GM12892 (cell line): ENCODE measurements at regions not wholly inside any gene's neighbourhood (a gene's known extent, or its start where the extent isn't known, plus 50 kb on each side); places are given as distances from the start of the nearest gene placed in this dataset.

ENCODE experiments used
- DNase-seq: peaks from one replicate; pipeline ENCODE4 v3.0.0; 2011; ENCODE audit not compliant: insufficient read length
- FAIRE-seq: peaks from 2 replicates; lab custom pipeline; 2011; peaks lifted over from hg19 to GRCh38; lab: Jason Lieb, UNC
- POLR2A ChIP-seq: IDR thresholded peaks from 2 replicates; pipeline ENCODE4 v1.6.1; 2011; ENCODE audit warnings: low read depth, low read length, control low read depth
- POLR2AphosphoS5 ChIP-seq: IDR thresholded peaks from 2 replicates; pipeline ENCODE4 v1.6.1; 2011; ENCODE audit warnings: low read depth, low read length, control low read depth
- TAF1 ChIP-seq: IDR thresholded peaks from 2 replicates; pipeline ENCODE4 v1.6.1; 2011; ENCODE audit warnings: low read depth, mild to moderate bottlenecking, control low read depth, low read length, borderline replicate concordance

DNA sequence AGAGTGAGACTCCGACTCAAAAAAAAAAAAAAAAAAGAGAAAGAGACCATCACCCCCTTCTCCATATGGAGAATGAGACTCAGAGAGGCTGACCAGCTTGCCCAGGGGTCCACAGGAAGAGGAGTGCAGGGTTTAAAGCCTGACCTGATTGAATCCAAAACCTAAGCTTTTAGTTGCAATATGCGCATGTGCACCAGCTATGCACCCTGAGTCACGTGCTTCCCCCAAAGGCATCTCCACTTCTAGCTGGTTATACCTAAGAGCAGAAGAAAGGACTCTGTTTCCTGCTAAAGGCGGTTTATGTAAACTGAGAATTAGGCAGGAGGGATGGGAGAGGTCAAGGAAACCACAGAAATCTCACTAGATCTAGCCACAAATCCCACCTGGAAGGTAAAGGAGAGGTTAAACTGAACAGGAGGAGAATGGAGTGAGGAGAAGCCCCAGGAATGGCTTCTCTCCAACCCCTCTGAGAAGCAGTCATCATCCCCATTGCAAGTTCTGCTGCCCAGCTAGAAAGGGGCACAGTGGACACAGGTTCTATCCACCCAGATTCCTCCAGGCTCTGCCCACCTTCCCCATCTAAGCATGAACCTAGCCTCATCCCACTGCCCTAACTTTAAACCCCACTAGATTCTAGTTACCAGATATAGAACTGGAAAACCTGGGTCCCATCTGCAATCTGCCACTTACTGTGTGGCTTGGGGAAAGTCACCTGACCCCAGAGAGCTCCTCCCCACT, 171.3 kb downstream of the ACTL7B start:
- DNase-seq (no peak), FAIRE-seq (no peak)
- TF ChIP-seq POLR2AphosphoS5 (no peak), TAF1 (no peak), POLR2A (no peak)

DNA sequence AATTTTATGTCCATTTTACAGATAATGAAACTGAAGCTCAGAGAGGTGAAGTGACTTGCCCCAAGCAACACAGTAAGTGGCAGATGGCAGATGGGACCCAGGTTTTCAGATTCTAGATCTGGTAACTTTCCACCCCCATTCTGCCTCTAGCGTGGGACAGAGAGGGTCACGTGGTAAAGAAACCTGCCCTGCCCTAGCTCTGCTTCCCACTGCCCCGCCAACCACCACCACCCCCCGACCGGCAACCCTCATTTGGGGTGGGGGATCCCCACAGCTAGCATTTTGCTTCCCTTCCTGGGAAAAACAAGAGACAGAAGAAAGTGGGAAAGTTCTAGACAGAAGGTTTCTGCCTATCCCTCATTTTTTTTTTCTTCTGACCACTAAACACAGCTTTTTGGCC, 172.5 kb downstream of the ACTL7B start:
- TF ChIP-seq POLR2AphosphoS5 (no peak), TAF1 (no peak), POLR2A (no peak)
- FAIRE-seq (no peak), DNase-seq (no peak)

DNA sequence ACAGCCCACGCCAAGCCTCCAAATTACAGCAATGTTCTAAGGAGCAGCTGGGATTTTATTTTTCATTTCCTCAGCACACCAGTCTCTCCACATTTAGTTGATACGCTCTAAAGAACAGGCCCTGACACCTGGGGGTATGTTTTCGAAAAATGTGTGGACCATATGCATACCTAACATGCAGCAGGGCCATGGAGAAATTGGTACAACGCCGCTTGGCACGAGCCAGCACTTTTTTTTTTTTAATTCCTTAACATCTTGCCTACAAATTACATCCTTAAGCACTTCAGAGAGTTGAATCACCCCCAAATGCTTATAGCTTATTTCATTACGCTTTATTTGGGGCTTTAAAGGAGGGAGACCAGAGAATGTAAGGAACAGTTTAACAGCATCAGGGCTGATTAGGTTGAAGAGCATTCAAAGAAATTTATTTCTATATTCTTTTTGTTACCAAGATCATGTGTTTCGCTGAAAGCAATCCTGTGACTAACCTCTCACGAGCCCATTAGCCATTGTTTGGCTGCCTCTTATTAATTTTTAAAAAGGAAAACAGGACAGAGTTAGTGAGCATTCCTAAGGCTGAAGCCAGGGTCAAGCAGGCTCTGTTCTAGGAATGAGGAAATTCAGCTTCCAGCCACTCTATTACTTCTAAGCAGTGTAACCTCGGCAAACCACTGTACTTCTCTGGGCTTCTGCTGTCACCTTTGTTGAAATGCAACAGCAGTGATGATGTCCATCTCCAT, 173.8 kb downstream of the ACTL7B start:
- TF ChIP-seq POLR2A (no peak), TAF1 (no peak), POLR2AphosphoS5 (no peak)
- FAIRE-seq (no peak), DNase-seq (no peak)

- FAIRE-seq (no peak), DNase-seq (no peak)
- TF ChIP-seq TAF1: no peak
- TF ChIP-seq POLR2A: no peak
These were observed 174.8 kb downstream of the ACTL7B start for GRCh38 chr9:108680946-108681345.

DNA sequence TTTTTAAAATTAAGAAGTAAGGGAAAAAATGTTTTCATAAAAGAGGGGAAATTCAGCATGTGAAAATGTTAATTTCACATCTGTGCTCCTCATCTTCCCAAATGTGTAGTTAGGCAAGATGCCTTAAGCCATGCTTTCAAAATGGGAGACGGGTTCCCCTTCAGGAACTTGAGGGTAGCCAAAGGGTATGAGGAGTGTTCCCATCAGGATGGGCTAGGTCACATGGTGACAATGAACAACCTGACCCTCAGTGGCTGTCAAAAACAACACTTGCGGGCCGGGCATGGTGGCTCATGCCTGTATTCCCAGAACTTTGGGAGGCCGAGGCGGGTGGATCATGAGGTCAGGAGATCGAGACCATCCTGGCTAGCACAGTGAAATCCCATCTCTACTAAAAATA, 178.0 kb downstream of the ACTL7B start:
- FAIRE-seq (no peak), DNase-seq (no peak)
- no peak for TF ChIP-seq POLR2AphosphoS5
- no peak for TF ChIP-seq TAF1
- no peak for TF ChIP-seq POLR2A

DNA sequence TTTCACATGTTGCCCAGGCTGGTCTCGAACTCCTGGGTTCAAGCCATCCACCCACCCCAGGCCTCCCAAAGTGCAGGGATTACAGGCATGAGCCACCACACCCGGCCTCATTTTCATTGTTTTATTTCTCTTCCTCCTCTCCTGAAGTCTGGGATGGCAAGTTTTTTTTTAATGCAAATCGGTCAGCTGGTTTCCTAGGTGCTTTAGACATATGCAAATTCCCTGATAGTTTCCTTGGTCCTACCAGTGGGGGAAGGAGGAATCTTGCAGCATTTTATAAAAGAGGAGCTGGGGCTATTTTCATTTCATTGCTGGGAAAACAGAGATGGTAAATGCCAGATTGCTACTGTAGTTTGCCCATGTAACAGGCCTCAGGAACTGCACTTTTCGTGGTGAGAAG, 179.4 kb downstream of the ACTL7B start:
- no peak for TF ChIP-seq TAF1
- TF ChIP-seq POLR2AphosphoS5: no peak
- no peak for TF ChIP-seq POLR2A
- no peak for DNase-seq
- FAIRE-seq: no peak

DNA sequence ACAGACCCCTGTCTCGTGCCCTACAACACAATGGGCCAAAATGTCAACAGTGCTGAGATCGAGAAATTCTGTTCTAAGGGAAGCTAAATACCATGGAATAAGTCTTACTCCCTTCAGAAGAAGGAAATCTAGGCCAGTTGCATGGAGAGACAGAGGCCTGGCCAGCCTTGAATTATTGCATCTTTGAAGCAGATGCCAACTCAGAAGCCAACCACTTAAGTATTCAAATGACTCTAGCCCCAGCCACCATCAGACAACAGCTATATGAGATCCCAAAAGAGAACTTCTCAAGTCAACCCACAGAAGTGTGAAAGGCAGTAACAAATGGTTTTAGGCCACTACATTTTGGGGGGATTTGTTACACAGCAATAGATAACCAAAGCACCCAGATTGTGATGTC, 180.1 kb downstream of the ACTL7B start:
- TF ChIP-seq TAF1 (no peak), POLR2A (no peak), POLR2AphosphoS5 (no peak)
- DNase-seq: no peak
- FAIRE-seq: no peak

DNA sequence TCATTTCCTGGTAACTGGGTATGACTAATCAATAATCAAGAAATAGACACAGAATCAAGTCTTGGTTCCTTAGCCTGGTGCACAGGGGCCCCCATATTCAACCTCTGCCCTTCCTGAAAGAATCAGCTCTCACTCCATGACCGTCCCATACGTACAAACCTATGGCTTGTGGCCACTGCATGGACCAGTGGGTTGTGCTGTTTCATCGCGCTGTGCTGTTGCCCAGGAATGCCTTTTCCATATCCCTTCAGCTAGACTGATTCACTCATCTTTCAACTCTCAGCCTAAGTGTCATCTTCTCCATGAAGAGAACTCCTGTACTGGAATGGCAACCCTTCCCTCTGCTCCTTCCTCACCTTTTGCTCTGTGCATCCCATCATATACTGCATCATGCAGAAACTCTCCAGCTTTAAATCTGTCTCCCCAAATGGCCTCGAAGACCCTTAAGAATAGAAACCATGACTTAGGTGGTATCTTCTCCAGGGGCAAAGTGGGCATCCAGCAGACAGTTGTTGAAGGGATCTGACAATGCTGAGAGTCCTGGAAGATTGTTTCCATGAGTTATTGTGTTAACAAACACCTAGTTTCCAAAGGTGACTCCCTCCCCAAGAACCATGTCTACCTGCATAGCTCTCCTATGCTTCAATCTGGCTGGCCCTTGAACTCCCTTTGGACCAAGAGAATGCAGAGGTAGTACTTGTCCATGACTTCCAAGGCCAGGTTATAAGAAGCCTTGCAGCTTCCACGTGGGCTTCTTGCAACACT, 180.8 kb downstream of the ACTL7B start:
- TF ChIP-seq POLR2A: no peak
- no peak for TF ChIP-seq POLR2AphosphoS5
- no peak for TF ChIP-seq TAF1
- FAIRE-seq: no peak
- no peak for DNase-seq

- FAIRE-seq (no peak), DNase-seq (no peak)
- no peak for TF ChIP-seq TAF1
- no peak for TF ChIP-seq POLR2AphosphoS5
- TF ChIP-seq POLR2A: no peak
These were observed 182.4 kb downstream of the ACTL7B start for GRCh38 chr9:108673386-108673785.

GRCh38 chr9:108672475-108673190, 183.2 kb downstream of the ACTL7B start:
- DNase-seq (no peak), FAIRE-seq (no peak)
- TF ChIP-seq POLR2A: no peak
- no peak for TF ChIP-seq POLR2AphosphoS5
- no peak for TF ChIP-seq TAF1

DNA sequence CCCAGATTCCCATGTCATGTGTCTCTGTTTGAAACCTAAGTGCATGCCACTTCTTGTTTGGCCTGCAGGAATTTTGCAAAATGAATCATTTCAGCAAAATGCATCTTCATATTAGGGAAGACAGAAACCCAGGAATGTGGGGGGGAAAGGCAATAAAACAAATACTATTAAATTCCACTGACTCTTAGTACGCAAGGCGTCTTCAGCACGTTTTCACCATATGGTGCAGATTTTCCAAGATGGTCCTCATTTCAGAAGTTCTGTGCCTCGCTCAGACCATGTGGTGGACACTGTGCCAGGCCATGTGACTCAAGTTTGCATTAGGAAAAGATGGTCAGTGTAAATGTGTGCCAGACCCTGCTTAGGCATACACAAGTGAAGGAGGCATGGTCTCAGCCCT, 184.0 kb downstream of the ACTL7B start:
- DNase-seq (no peak), FAIRE-seq (no peak)
- TF ChIP-seq POLR2AphosphoS5 (no peak), POLR2A (no peak), TAF1 (no peak)

GRCh38 chr9:108671176-108671575, 184.6 kb downstream of the ACTL7B start:
- DNase-seq (no peak), FAIRE-seq (no peak)
- no peak for TF ChIP-seq TAF1
- TF ChIP-seq POLR2A: no peak
- no peak for TF ChIP-seq POLR2AphosphoS5
